ENCODE measurements at regions not wholly inside any gene's neighbourhood (a gene's known extent, or its start where the extent isn't known, plus 50 kb on each side); places are given as distances from the start of the nearest gene placed in this dataset.

- DNase-seq: no peak
These were observed 63.5 kb upstream of the DMRT1 start for GRCh38 chr9:777978-778377.

- no peak for DNase-seq
These were observed 57.3 kb upstream of the DMRT1 start for GRCh38 chr9:784202-784601.

GRCh38 chr9:784916-785315 lies 56.6 kb upstream of the DMRT1 start:
- no peak for DNase-seq

GRCh38 chr9:785997-786396 lies 55.5 kb upstream of the DMRT1 start:
- DNase-seq: no peak

GRCh38 chr9:786405-786804 lies 55.1 kb upstream of the DMRT1 start:
- DNase-seq: no peak

GRCh38 chr9:788777-789176 lies 52.7 kb upstream of the DMRT1 start:
- DNase-seq: no peak

All from NCI-H1105 (cell line).